HFFc6 (cell line): ENCODE measurements at regions not wholly inside any gene's neighbourhood (a gene's known extent, or its start where the extent isn't known, plus 50 kb on each side); places are given as distances from the start of the nearest gene placed in this dataset.

ENCODE experiments used
- DNase-seq: peaks from one replicate; pipeline ENCODE4 v3.0.0-alpha.2; 2018
- H3K27ac Mint-ChIP-seq: 2 replicates; pipeline ENCODE4 v1.8.0; 2020; ENCODE audit warnings: mild to moderate bottlenecking, mixed read lengths
- H3K27me3 Mint-ChIP-seq: 2 replicates; pipeline ENCODE4 v1.8.0; 2021; ENCODE audit warnings: mild to moderate bottlenecking, moderate library complexity, mixed read lengths; ENCODE audit not compliant: insufficient read depth
- H3K36me3 Mint-ChIP-seq: 2 replicates; pipeline ENCODE4 v1.8.0; 2021; ENCODE audit warnings: low read depth, mixed read lengths
- H3K4me1 Mint-ChIP-seq: 2 replicates; pipeline ENCODE4 v1.8.0; 2020; ENCODE audit warnings: low read depth, mixed read lengths
- H3K4me3 Mint-ChIP-seq: 2 replicates; pipeline ENCODE4 v1.8.0; 2020; ENCODE audit warnings: mild to moderate bottlenecking, moderate library complexity, mixed read lengths
- H3K9me3 Mint-ChIP-seq: 2 replicates; pipeline ENCODE4 v1.8.0; 2020; ENCODE audit warnings: mild to moderate bottlenecking, mixed read lengths
- CTCF ChIP-seq: fragments of 200-600 bp; sonication (generic); IDR thresholded peaks from 2 replicates; pipeline ENCODE4 v1.5.0; 2021; ENCODE audit warnings: antibody characterized with exemption, mild to moderate bottlenecking

GRCh38 chr5:14954216-14954615, 82.6 kb upstream of the ANKH start:
- Mint-ChIP-seq H3K36me3 (no peaks in the 10 kb centered on the region), H3K4me3 (no peak overlapping the region), H3K4me1 (no peaks in the 10 kb centered on the region), H3K27me3 (peaks cover 35% of the 10 kb centered on the region), H3K9me3 (no peaks in the 10 kb centered on the region), H3K27ac (no peak overlapping the region)
- TF ChIP-seq CTCF: no peak
- no peak for DNase-seq

DNA sequence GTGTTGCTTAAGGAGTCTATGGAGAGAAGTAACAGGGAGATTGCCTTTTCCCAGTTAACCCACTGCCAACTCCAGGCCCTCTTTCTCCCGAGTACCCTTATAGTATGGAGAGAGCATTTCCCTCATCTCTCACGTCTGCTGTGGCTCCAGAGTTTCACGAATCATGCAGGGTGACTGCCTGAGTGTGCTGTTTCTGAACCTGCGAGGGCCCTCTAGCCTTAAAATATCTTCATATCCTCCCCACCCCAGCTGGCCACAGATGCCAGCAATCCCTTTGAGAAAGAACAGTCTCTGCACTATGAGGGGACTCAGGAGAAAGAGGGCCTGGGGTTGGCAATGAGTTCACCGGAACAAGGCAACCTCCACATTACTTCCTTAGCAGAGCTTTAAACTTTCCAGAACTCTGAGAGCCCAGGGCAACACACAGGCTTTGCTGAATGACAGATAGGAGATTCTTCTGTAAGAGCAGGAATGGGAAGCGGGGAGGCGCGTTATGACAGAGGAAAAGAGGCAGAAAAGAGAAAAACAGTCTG, 81.6 kb upstream of the ANKH start:
- H3K4me1 Mint-ChIP-seq: no peaks in the 10 kb centered on the region
- no peaks in the 10 kb centered on the region for H3K9me3 Mint-ChIP-seq
- TF ChIP-seq CTCF: no peak
- no peaks in the 10 kb centered on the region for H3K36me3 Mint-ChIP-seq
- DNase-seq: no peak
- no peak overlapping the region for H3K4me3 Mint-ChIP-seq
- H3K27ac Mint-ChIP-seq: no peak overlapping the region
- peaks cover 34% of the 10 kb centered on the region for H3K27me3 Mint-ChIP-seq

- no peaks in the 10 kb centered on the region for H3K36me3 Mint-ChIP-seq
- peaks cover 43% of the 10 kb centered on the region for H3K27me3 Mint-ChIP-seq
- no peak for DNase-seq
Observed at GRCh38 chr5:14948383-14948782, 76.8 kb upstream of the ANKH start.

GRCh38 chr5:14946815-14947620, 75.4 kb upstream of the ANKH start:
- H3K4me3 Mint-ChIP-seq: no peak overlapping the region
- peak; percentile 58 for TF ChIP-seq CTCF
- DNase-seq: no peak
- H3K27ac Mint-ChIP-seq: no peak overlapping the region
- peaks cover 36% of the 10 kb centered on the region for H3K27me3 Mint-ChIP-seq
- peaks cover 4% of the 10 kb centered on the region; the same call in 1 of the 2 replicates for H3K9me3 Mint-ChIP-seq
- H3K36me3 Mint-ChIP-seq: 0 out of 2 replicates have a peak, but pooled peaks cover 4% of the 10 kb centered on the region
- 0 out of 2 replicates have a peak, but pooled peaks cover 7% of the 10 kb centered on the region for H3K4me1 Mint-ChIP-seq

More at GRCh38 chr5:14948383-14948782, 76.8 kb upstream of the ANKH start:
- no peak overlapping the region for H3K27ac Mint-ChIP-seq
- H3K4me1 Mint-ChIP-seq: 0 out of 2 replicates have a peak, but pooled peaks cover 7% of the 10 kb centered on the region
- TF ChIP-seq CTCF: no peak
- no peak overlapping the region for H3K4me3 Mint-ChIP-seq
- no peaks in the 10 kb centered on the region for H3K9me3 Mint-ChIP-seq

GRCh38 chr5:14945450-14945849, 73.9 kb upstream of the ANKH start:
- Mint-ChIP-seq H3K4me1 (0 out of 2 replicates have a peak, but pooled peaks cover 7% of the 10 kb centered on the region), H3K27me3 (peaks cover 40% of the 10 kb centered on the region), H3K27ac (no peak overlapping the region), H3K9me3 (peaks cover 10% of the 10 kb centered on the region), H3K4me3 (no peak overlapping the region), H3K36me3 (0 out of 2 replicates have a peak, but pooled peaks cover 4% of the 10 kb centered on the region)
- no peak for TF ChIP-seq CTCF
- DNase-seq: no peak
